SK-N-SH treated with all-trans-retinoic acid at 6 μM for 48 hours (cell line): ENCODE measurements at regions not wholly inside any gene's neighbourhood (a gene's known extent, or its start where the extent isn't known, plus 50 kb on each side); places are given as distances from the start of the nearest gene placed in this dataset.

Source experiments
- PATZ1 ChIP-seq: fragments of 250-450 bp; sonication (Bioruptor Pico); IDR thresholded peaks from 2 replicates; pipeline ENCODE4 v1.8.0; 2020; ENCODE audit warnings: mild to moderate bottlenecking, moderate library complexity, borderline replicate concordance
- ZNF565 ChIP-seq: fragments of 450-650 bp; formaldehyde crosslinking; conservative IDR thresholded peaks from 2 replicates; pipeline ENCODE4 v1.5.0; 2020; ENCODE audit warnings: low read depth, mild to moderate bottlenecking, moderate library complexity

GRCh38 chr1:81424816-81425215, 375.9 kb upstream of the ADGRL2 start:
- no peak for TF ChIP-seq ZNF565 (CRISPR knock-in tag)
- TF ChIP-seq PATZ1 (CRISPR knock-in tag): no peak
